ENCODE measurements at regions not wholly inside any gene's neighbourhood (a gene's known extent, or its start where the extent isn't known, plus 50 kb on each side); places are given as distances from the start of the nearest gene placed in this dataset.
"Not testable (repeated sequence)": the region's sequence is repeated elsewhere in the genome, so short reads cannot be mapped to it uniquely, and the experiment has no call there.

DNA sequence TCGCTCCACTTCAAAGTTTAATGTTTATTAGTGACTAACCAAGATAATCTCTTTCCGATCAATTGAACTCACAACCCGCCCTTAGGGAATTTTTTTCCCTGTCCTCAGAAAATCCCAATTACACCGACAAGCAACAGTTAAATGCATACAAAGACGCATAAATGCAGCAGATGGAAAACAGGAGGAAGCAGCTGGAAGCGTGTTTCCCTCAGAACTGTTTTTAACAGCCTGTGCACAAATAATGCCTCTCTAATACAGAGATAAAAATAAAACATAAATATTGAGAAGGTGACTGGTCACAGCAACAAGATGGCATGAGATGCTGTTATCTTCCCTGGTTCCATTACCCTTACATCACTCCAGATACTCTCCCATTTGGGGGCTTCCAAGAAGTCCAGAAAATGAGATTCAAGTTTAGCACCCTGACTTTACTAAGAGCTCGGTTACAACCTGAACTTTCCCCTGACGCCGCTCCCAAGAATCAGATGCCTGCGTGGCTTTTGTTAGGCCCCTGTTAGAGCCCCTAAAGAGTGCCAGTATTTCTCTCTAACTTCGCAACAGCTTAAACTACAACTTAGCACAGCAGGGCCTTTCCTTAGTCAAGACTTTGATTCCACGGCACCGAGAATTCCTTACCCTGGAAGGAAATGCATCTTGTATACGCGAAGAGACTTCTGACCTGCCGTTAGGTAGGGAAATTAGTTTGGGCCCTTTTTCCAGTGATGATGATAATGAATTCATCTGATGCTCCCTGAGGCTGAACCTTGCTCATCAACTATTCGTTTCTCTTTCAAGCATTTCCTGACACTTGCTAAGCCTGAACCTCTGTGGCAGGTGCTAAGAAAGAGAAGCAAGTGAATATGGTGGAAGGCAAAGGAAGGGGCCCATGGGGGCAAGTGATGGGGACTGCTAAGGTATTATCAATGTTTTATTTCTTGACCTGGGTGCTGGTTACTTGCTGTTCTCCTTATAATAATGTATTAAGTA, 137.7 kb upstream of the SMYD2 start:
- no peaks in the 10 kb centered on the region for H3K9me3 ChIP-seq (ENCODE audit: control insufficient read depth, insufficient read depth, low read depth, low read length)
- ATAC-seq (no peak), DNase-seq (ENCODE audit: low read depth, low spot score) (no peak)
- peaks cover 2% of the 10 kb centered on the region; the same call in 1 of the 2 replicates for H3K27me3 ChIP-seq (ENCODE audit: control insufficient read depth, insufficient read depth, low read length)
- no TSS peak for BruUV-seq (replicated peaks)
- POLR2A ChIA-PET, result interaction anchor here (0.6 kb wide), 1 partner anchor 153 kb away, joined by 9 read pairs; no protein-coding TSS in a partner anchor
- CTCF ChIA-PET, result no interaction called here
- H3K27ac ChIP-seq (ENCODE audit: low read length), result no peak overlapping the region
- intact Hi-C loops (cut with micrococcal nuclease; ENCODE audit: unreplicated experiment) (no loop called here), in situ Hi-C loops (cut with HindIII; ENCODE audit: low pct_unique_long_range_greater_than_20kb, low sequenced_read_pairs) (no loop called here)
- no peaks in the 10 kb centered on the region for H3K4me1 ChIP-seq (ENCODE audit: control insufficient read depth, insufficient read depth, low read length)
- no peaks in the 10 kb centered on the region for H3K36me3 ChIP-seq (ENCODE audit: control insufficient read depth, insufficient read depth, low read length)
- TF ChIP-seq POLR2AphosphoS5 (IDR thresholded peaks at IDR 0.05; ENCODE audit: low read depth, low read length), result no peak
- TF ChIP-seq, protein P1, sequence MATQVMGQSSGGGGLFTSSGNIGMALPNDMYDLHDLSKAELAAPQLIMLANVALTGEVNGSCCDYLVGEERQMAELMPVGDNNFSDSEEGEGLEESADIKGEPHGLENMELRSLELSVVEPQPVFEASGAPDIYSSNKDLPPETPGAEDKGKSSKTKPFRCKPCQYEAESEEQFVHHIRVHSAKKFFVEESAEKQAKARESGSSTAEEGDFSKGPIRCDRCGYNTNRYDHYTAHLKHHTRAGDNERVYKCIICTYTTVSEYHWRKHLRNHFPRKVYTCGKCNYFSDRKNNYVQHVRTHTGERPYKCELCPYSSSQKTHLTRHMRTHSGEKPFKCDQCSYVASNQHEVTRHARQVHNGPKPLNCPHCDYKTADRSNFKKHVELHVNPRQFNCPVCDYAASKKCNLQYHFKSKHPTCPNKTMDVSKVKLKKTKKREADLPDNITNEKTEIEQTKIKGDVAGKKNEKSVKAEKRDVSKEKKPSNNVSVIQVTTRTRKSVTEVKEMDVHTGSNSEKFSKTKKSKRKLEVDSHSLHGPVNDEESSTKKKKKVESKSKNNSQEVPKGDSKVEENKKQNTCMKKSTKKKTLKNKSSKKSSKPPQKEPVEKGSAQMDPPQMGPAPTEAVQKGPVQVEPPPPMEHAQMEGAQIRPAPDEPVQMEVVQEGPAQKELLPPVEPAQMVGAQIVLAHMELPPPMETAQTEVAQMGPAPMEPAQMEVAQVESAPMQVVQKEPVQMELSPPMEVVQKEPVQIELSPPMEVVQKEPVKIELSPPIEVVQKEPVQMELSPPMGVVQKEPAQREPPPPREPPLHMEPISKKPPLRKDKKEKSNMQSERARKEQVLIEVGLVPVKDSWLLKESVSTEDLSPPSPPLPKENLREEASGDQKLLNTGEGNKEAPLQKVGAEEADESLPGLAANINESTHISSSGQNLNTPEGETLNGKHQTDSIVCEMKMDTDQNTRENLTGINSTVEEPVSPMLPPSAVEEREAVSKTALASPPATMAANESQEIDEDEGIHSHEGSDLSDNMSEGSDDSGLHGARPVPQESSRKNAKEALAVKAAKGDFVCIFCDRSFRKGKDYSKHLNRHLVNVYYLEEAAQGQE (IDR thresholded peaks at IDR 0.05; ENCODE audit: insufficient read depth in 1 of 2, low read depth in 2 of 2, low read length in 1 of 2), result no peak
- no peak for TF ChIP-seq SIN3A (IDR thresholded peaks at IDR 0.05; ENCODE audit: borderline replicate concordance, insufficient read depth, low read depth, low read length)
- TF ChIP-seq TCF7L2 (IDR thresholded peaks at IDR 0.05; ENCODE audit: low read depth, low read length), result no peak
- TF ChIP-seq, protein P2, sequence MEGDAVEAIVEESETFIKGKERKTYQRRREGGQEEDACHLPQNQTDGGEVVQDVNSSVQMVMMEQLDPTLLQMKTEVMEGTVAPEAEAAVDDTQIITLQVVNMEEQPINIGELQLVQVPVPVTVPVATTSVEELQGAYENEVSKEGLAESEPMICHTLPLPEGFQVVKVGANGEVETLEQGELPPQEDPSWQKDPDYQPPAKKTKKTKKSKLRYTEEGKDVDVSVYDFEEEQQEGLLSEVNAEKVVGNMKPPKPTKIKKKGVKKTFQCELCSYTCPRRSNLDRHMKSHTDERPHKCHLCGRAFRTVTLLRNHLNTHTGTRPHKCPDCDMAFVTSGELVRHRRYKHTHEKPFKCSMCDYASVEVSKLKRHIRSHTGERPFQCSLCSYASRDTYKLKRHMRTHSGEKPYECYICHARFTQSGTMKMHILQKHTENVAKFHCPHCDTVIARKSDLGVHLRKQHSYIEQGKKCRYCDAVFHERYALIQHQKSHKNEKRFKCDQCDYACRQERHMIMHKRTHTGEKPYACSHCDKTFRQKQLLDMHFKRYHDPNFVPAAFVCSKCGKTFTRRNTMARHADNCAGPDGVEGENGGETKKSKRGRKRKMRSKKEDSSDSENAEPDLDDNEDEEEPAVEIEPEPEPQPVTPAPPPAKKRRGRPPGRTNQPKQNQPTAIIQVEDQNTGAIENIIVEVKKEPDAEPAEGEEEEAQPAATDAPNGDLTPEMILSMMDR (IDR thresholded peaks at IDR 0.05), result no peak
- H3K4me3 ChIP-seq (ENCODE audit: low read depth in 2 of 2, low read length in 2 of 2), result no peak overlapping the region

DNA sequence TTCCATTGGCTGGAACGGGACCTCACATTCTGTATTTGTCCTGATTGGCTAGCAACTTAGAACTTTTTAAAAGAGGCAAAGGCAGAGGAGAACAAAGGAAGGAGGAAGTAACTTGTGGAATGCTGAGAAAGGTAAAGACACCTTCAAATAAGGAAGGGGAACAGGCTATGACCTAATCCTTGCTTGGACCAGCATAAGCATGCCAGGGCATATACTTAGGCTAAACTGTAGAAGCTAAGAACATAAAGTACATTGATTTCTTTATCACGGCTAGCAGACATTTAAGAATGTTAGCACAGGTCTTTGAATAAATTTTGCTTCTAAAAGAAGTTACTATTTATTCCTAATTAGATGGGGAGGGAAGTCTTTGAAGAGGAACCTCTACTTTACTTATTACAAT, 136.4 kb upstream of the SMYD2 start:
- DNase-seq (ENCODE audit: low read depth, low spot score), result not testable (repeated sequence)

DNA sequence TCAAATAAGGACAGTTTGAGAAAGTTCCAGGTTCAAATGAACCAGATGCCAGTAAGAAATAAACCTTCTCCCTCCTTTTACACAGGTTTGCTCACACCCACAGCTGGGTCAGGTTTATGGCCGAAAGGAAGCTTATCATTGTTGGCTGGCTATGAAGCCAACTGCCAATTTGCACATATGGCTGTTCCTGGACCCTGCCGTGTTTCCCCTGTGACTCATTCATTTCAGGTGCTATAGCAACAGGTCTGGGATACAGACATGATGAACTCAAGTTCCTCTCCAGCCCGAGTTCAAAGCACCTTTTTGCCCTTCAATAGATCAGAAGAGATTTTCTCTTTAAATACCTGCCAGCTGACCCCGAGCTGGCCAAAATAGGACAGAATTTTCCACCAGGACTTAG, 134.4 kb upstream of the SMYD2 start:
- BruUV-seq (replicated peaks), result no TSS peak
- no peak for DNase-seq (ENCODE audit: low read depth, low spot score)
- Histone ChIP-seq H3K4me1 (ENCODE audit: control insufficient read depth, insufficient read depth, low read length) (no peaks in the 10 kb centered on the region), H3K36me3 (ENCODE audit: control insufficient read depth, insufficient read depth, low read length) (no peaks in the 10 kb centered on the region), H3K4me3 (ENCODE audit: low read depth in 2 of 2, low read length in 2 of 2) (no peak overlapping the region), H3K9me3 (ENCODE audit: control insufficient read depth, insufficient read depth, low read depth, low read length) (no peaks in the 10 kb centered on the region), H3K27ac (ENCODE audit: low read length) (no peak overlapping the region), H3K27me3 (ENCODE audit: control insufficient read depth, insufficient read depth, low read length) (peaks cover 6% of the 10 kb centered on the region; the same call in 1 of the 2 replicates)
- POLR2A ChIA-PET, result interaction anchor here (0.7 kb wide), 1 partner anchor 551 kb away, joined by 5 read pairs; no protein-coding TSS in a partner anchor
- CTCF ChIA-PET, result no interaction called here
- intact Hi-C loops (cut with micrococcal nuclease; ENCODE audit: unreplicated experiment), result no loop called here
- TF ChIP-seq, protein P1 (IDR thresholded peaks at IDR 0.05; ENCODE audit: insufficient read depth in 1 of 2, low read depth in 2 of 2, low read length in 1 of 2), result no peak
- TF ChIP-seq POLR2AphosphoS5 (IDR thresholded peaks at IDR 0.05; ENCODE audit: low read depth, low read length) (no peak), SIN3A (IDR thresholded peaks at IDR 0.05; ENCODE audit: borderline replicate concordance, insufficient read depth, low read depth, low read length) (no peak), TCF7L2 (IDR thresholded peaks at IDR 0.05; ENCODE audit: low read depth, low read length) (no peak)
- TF ChIP-seq, protein P2 (IDR thresholded peaks at IDR 0.05), result no peak
- no peak for ATAC-seq
- in situ Hi-C loops (cut with HindIII; ENCODE audit: low pct_unique_long_range_greater_than_20kb, low sequenced_read_pairs), result no loop called here

More for the DNA sequence above, 136.4 kb upstream of the SMYD2 start:
- H3K4me3 ChIP-seq (ENCODE audit: low read depth in 2 of 2, low read length in 2 of 2); intact Hi-C loops (cut with micrococcal nuclease; ENCODE audit: unreplicated experiment); H3K9me3 ChIP-seq (ENCODE audit: control insufficient read depth, insufficient read depth, low read depth, low read length); H3K4me1 ChIP-seq (ENCODE audit: control insufficient read depth, insufficient read depth, low read length); H3K36me3 ChIP-seq (ENCODE audit: control insufficient read depth, insufficient read depth, low read length); H3K27ac ChIP-seq (ENCODE audit: low read length); BruUV-seq (replicated peaks); CTCF ChIA-PET; ATAC-seq; in situ Hi-C loops (cut with HindIII; ENCODE audit: low pct_unique_long_range_greater_than_20kb, low sequenced_read_pairs); H3K27me3 ChIP-seq (ENCODE audit: control insufficient read depth, insufficient read depth, low read length): not testable (repeated sequence)
- POLR2A ChIA-PET, result interaction anchor here (0.5 kb wide), 1 partner anchor 403 kb away, joined by 4 read pairs; no protein-coding TSS in a partner anchor
